ENCODE measurements at regions not wholly inside any gene's neighbourhood (a gene's known extent, or its start where the extent isn't known, plus 50 kb on each side); places are given as distances from the start of the nearest gene placed in this dataset.
"Not testable (repeated sequence)": the region's sequence is repeated elsewhere in the genome, so short reads cannot be mapped to it uniquely, and the experiment has no call there.

DNA sequence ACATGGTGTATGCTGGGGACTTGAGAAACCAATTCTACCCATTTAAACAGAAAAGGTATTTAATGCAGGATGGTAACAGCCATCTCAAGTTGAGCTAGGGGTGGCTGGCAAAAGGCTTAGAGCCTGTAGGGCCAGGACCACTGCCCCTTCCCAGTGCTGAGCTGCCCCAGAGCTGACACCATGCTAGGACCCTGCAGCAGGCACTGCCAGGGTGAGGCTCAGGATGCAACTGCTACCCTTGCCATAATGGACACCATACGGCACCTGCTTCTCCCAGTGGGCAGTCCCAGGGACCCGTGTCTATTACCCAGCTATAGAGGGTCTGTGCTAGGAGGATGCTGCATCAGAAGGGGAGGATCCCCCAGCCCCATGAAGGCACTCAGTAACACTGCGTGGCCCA is 160.7 kb upstream of the ADCY1 start:
- DNase-seq = no peak

DNA sequence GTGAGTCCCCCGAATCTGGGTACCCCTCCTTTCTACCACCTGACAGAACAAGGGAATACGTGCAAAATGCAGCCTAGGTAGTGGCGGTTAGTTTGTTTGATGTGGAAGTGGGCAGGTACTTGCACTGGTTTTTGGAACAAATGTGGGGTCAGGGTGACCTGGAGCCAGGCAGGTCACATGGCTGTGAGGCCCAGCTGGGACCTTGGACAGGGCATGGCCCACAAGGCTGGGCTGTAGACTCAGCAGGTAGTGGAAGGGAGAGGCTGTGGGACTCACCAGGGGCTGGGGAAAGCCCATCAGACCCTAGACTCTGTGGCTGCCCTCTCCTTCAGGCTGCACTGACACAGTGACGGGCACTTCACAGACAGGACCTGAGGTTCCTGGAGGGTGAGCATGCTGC is 159.9 kb upstream of the ADCY1 start:
- no peak for DNase-seq

GRCh38 chr7:45415265-45415664 is 158.9 kb upstream of the ADCY1 start:
- no peak for DNase-seq

DNA sequence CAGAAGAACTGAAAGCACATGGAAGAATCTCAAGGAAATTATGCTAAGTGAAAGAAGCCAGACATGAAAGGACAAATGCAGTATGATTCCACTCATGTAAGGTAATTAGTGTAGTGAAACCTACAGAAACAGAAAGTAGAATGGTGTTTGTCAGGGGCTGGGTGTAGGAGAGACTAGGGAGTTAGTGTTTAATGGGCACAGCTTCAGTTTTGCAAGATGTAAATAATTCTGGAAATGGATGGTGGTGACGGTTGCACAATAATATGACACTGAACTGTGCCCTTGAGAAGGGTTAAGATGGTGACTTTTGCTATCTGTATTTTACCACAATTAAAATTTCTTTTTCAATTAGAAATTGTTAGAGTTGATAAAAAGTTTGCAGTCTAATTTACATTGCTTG is 157.3 kb upstream of the ADCY1 start:
- no peak for DNase-seq

DNA sequence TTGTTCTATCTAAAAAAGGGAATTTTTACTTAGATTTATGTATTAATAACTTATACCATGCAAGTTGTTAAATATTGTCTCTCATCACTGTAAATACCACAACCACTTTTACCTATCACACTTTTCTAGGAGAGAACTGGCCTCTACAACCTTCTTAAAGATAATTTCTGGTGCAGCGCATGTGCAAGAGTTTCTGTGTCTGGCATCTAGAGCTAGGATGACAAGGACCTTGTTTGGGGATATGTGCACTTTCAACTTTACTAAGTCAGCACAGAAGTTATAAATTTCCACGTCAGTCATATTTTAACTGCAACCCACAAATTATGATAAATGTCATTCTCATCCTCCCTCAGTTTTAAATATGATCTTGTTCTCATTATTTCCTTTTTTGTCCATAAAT is 156.9 kb upstream of the ADCY1 start:
- DNase-seq = no peak

DNA sequence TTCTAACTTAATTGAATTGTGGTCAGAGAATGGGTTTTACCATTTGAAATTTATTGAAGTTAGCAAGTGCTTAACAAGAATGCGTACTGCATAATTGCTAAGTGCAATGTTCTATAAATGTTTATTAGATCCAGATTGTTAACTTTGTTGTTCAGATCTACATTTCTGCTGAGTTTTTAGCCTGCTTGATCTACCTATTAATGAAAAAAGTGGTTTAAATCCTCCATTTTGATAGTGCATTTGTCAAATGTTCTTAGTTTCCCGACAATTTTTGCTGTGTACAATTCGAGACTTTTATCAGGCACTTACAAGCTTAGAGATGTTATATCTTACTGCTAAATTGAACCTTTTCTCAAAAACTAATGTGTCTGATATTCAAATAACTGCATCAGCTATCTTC is 156.4 kb upstream of the ADCY1 start:
- DNase-seq = no peak

- DNase-seq = no peak
Measured at GRCh38 chr7:45420843-45421495, 153.2 kb upstream of the ADCY1 start.

- DNase-seq = no peak
Measured at GRCh38 chr7:45421806-45422205, 152.4 kb upstream of the ADCY1 start.

DNA sequence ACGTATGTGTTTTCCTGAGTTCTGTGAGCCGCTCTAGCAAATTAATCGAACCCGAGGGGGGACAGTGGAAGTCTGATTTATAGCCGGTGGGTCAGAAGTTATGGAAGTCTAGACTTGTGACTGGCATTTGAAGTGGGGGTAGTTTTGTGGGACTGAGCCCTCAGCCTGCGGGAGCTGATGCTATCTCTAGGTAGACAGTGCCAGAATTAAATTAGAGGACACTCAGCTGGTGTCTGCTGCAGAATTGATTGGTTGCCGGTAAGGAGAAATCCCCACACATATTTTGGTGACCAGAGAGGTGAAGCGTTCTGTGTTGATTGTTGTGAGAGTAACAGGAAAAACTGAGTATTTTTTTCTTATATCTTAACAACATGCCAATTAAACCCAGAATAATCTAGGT is 143.8 kb upstream of the ADCY1 start:
- no peak for DNase-seq

DNA sequence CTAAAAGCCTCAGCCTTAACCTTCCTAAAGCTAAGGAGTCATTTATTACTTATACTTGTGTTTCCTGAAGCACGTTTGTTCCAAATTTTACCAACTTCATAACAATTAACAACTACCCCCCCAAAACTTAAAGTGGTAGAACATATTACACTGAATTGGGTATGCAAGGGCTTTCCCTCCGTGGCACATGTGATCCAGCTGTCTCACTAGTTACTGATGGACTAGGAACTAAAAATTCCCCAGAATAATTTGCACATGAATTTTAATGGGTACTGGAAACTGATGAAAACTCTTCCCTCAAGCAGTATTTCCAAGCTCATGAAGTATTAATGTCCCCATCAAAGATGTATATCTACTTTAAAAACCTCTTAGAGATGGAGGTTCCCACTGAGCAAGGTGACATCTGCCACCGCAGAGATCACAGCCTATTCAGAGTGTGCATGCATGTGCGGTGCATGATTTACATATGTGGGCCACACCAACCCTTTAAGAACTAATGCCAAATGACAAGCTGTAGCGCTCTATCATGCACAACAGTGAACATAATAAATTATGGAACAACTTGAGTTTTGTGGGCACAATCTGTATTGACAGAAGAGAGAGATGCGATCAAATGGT is 139.9 kb upstream of the ADCY1 start:
- DNase-seq = no peak

GRCh38 chr7:45435131-45435530 is 139.0 kb upstream of the ADCY1 start:
- no peak for DNase-seq

DNA sequence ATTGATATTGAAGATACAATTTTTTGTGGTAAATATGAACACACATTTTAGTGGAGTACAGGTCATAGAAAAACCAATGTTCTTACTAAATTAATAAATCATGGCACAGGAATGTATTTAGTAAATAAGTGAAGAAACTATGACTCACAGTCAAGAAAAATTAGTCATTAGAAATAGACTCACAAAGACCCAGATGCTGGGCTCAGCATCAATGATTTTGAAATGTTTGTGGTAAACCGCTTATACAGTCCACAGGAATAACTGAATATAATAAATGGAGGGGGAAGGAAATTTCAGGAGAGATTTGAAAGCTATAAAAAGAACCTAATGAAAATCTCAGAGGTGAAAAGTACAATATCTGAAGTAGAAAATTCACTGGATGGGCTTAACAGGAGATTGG is 138.3 kb upstream of the ADCY1 start:
- DNase-seq = no peak

DNA sequence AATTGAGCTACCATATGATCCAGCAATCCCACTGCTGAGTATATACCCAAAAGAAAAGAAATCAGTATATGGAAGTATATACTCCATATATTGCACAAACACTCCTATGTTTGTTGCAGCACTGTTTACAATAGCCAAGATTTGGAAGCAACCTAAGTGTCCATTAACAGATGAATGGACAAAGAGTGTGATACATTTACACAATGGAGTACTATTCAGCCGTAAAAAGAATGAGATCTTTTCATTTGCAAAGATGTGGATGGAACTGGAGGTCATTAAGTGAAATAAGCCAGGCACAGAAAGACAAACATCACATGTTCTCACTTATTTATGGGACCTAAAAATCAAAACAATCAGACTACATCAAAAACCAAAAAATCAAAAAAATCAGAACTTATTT is 133.4 kb upstream of the ADCY1 start:
- DNase-seq = not testable (repeated sequence)

GRCh38 chr7:45443263-45443662 is 130.9 kb upstream of the ADCY1 start:
- DNase-seq = no peak

- DNase-seq = no peak
Measured at GRCh38 chr7:45446195-45446944, 127.8 kb upstream of the ADCY1 start.

- DNase-seq = no peak
Measured at GRCh38 chr7:45447296-45447695, 126.9 kb upstream of the ADCY1 start.

DNA sequence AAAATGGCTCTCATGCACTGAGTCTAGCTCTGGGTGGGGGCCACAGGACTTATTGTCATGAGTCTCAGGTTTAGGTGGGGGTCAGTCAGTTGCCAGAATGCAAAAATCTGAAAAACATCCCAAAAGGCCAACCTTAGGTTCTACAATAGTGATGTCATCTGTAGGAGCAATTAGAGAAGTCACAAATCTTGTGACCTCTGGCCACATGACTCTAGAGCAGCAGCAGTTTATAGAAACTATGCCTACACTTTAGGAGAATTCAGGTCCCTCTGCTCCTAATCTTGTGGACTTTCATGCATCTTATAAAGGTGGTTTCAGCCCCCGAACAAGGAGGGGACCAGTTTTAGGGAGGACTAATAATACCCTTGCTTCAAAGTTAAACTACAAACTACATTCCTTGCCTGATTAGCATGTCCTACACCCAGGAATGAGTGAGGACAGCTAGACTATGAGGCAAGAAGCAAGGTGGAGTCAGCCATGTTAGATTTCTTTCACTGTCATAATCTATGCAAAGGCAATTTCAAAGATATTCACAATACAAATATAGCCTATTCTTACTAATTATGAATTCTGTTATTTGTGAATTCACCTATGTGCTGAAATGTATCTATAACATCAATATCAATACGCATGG is 123.5 kb upstream of the ADCY1 start:
- DNase-seq = no peak

GRCh38 chr7:45451342-45452035 is 122.7 kb upstream of the ADCY1 start:
- DNase-seq = no peak

DNA sequence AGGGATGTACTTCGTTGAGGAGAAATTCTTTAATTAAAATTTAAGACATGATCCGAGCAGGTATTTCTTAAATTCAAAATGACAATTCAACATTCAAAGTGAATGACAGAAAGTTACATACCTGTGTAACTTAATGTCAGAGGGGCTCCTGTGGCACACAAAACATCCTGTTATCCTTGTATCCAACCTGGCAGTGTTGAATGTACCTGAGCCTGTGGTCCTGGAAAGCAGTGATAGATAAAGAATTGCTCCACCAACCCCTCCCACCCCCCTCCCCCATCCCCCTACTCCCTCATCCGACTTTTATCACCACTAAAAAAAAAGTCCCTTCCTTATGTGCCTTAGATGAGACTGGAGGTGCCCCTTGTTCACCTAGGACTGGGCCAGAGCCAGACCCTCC is 119.4 kb upstream of the ADCY1 start:
- no peak for DNase-seq

- no peak for DNase-seq
Measured at GRCh38 chr7:45455662-45456061, 118.5 kb upstream of the ADCY1 start.

DNA sequence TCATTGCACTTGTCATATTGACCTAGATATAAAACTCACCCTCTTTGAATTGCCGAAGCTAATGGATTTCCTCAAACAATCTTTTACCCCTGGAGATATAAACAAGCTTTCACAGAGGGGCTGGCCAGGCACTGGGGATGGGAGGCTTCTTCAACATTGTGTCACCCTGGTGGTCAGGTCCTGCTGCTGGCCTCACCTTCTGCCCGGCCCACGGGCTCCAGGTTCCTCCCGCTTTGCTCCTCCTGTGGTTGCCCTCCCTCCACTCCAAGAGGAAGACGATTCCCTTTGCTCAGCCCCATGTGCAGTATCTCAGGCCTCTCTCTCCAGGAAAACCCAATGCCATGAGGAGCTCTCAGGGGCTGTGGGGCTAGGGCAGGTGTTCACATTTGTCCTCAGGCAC is 118.1 kb upstream of the ADCY1 start:
- no peak for DNase-seq

- no peak for DNase-seq
Measured at GRCh38 chr7:45456747-45457524, 117.2 kb upstream of the ADCY1 start.

DNA sequence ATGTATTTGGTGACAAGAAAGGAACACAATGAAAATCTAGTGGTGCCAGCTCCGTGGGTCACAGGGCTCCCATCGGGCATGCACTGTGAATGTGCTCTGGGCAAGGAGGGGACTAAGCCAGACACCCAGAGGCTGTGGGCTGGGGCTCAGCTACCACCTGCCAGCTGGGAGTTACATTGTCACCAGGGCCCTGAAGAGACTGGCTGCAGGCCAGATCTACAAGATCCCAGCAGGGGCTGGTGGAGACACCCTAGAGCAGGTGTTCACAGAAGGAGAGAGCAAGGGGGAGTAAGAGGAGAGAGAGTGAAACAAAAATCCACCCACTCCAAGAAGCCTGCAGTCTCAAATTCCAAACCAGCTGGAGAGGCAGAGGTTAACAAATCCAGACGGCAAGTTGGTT is 116.6 kb upstream of the ADCY1 start:
- no peak for DNase-seq
